ENCODE measurements at regions not wholly inside any gene's neighbourhood (a gene's known extent, or its start where the extent isn't known, plus 50 kb on each side); places are given as distances from the start of the nearest gene placed in this dataset.
"Not testable (repeated sequence)": the region's sequence is repeated elsewhere in the genome, so short reads cannot be mapped to it uniquely, and the experiment has no call there.

DNA sequence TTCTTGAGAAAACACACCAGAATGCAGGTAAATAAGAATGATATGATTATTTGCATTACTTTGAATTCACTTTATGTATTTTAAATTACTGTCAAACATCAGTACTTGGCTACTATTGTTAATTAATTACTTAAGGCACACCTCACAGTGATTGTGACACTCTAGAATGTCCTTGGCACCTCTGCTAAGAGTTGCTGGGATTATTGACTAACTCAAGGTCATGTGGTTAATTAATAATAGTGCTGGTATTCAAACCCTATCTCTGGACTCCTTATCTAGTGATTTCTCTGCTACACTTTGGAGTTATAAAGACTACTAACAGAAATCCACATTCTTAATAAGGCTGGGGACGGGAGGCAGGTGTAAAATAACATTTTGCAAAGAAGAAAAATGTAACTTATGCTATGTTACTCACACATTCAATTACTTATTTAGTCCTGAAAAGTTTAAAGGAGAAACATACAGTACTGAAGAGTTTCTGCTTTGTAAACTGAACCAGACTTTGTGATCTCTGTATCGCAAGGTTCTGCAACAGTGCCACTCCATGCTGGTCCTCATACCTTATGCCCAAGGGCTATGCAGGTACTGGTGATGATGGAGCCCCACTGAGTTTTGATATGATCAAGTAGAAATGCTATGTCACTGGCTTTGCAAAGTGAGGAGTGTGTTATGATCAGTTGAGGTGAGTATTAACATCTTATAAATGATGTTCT is 242.7 kb downstream of the MID1IP1 start:
- H3K4me3 ChIP-seq (ENCODE audit: low read length), result no peak overlapping the region
- no peak for TF ChIP-seq ZNF274 (IDR thresholded peaks at IDR 0.05; ENCODE audit: low read depth, low read length)

DNA sequence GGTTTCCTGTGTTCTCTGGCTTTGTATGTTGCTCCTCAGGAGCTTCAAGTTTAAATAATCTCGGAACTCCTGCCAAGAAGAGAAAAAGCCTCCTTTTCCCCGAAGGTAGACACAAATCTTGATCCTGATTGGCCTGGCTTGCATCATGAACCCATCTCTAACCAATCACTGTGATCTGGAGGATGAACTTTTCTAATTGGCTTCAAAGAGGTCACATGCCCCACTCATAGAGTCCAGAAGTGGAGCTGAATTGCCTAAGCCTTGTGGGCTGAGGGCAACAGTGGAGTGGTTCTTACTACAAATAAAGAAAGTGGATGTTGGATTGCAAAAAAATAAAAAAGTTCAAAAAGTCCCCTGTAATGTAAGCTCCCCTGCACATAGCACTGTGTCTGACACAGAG is 245.9 kb downstream of the MID1IP1 start:
- TF ChIP-seq ZNF274 (IDR thresholded peaks at IDR 0.05; ENCODE audit: low read depth, low read length), result no peak
- no peak overlapping the region for H3K4me3 ChIP-seq (ENCODE audit: low read length)

DNA sequence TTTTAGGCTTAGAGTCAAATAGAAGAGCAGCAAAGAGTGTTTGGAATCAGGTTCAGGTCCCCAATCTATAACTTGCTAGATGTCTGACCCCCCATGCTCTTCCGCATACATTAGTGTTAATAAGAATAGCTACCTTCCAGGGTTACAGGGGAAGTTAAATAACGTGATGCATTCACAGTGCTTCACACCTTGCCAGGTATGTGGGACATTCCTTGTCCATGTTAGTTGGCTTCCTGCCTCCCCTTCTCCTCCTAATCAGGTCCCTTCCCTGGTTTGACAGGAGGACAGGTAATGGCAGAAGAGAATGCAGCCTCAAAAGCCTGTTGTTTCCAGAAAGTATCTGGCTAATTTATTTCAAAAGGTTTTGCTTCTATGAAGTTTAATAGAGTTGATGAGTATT is 248.7 kb downstream of the MID1IP1 start:
- no peak for TF ChIP-seq ZNF274 (IDR thresholded peaks at IDR 0.05; ENCODE audit: low read depth, low read length)
- H3K4me3 ChIP-seq (ENCODE audit: low read length), result no peak overlapping the region

DNA sequence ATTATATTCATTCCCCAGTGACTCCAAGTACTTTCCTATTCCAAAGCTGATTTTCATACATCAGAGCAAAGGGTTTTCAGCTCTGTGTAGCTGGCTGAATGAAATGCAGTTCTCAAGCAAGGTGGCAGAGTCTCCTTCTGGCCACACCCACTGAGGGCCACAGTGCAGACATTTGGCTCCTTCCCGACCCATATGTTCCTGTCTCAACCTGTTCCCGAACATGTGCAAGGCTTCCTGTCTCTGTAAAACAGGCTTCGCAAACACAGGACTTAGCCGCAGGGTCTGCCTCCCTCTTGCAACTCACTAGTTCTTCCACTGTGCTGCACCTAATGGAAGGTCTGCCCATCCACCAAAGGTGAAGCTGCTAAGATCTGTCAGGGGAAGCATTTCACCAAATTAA is 249.2 kb downstream of the MID1IP1 start:
- no peak for TF ChIP-seq ZNF274 (IDR thresholded peaks at IDR 0.05; ENCODE audit: low read depth, low read length)
- H3K4me3 ChIP-seq (ENCODE audit: low read length), result no peak overlapping the region

DNA sequence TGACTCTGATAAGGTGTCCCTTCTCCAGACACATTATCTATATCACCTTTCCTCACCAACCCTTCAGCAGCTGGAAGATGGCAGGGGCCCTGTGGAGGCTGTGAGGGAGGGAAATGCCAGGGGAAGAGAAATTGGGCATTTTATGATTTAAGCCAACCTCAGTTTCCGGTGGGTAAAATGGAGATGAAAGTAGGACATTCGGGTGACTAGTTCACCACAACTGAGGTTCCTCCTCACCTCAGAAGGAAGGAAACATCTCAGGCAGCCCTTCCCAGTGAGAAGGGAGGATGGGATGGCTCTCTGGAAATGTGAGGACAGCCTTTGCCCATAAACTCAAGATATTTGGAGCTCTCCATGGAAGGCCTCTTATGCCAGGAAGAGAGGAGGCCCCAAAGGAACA is 251.5 kb downstream of the MID1IP1 start:
- no peak overlapping the region for H3K4me3 ChIP-seq (ENCODE audit: low read length)
- TF ChIP-seq ZNF274 (IDR thresholded peaks at IDR 0.05; ENCODE audit: low read depth, low read length), result no peak

DNA sequence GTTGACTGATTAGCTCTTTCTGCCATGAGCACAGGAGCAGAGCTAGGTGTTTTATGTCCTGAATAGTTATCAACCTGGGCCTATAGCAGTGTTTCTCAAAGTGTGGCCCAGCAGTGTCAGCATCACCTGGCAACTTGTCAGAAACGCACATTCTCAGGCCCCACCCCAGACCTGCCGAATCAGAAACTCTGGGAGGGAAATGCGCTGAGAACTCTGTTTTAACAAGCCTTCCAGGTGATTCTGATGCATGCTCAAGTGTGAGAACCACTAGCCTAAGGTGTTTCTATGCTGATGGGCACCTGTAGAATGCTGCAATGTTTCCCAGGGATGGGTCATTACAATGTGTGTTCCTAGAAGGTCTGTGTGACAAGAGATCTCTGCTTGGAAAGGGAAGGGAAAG is 257.5 kb downstream of the MID1IP1 start:
- no peak overlapping the region for H3K4me3 ChIP-seq (ENCODE audit: low read length)
- TF ChIP-seq ZNF274 (IDR thresholded peaks at IDR 0.05; ENCODE audit: low read depth, low read length), result no peak

DNA sequence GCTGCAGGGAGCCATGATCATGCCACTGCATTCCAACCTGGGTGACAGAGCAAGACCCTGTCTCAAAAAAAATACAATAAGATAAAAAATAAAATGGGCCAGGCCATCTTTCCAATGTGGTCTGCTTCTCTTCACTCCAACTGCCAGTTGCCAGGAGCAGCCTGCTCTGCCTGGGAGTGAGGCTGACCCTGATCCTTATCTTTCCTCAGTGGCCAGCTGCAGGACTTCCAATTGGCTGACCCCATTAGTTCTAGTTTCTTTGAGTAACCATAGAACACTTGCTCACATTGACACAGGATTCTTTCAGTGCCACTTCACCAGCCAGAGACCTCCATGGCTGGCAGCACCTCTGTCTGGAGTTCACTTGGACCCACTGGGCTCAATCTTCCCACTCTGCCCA is 258.6 kb downstream of the MID1IP1 start:
- TF ChIP-seq ZNF274 (IDR thresholded peaks at IDR 0.05; ENCODE audit: low read depth, low read length), result no peak
- no peak overlapping the region for H3K4me3 ChIP-seq (ENCODE audit: low read length)

DNA sequence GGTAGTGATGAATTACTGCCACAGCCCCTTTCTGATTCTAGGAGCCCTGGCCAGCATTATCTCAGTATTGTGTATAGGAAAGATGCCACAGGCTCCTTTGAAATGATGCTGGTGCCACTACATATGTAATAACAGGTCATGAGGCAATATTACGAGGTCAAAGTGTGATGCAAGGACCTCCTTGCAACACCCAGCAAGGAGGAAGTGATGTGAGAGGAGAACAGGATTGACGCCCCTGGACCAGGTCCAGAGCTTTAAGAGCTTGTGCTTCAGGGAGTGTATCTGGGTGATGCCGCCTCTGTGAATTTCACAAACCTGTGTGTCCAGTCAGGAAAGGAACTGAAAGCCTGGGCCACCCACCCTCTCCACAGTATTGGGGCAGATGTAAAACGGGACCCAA is 261.8 kb downstream of the MID1IP1 start:
- no peak overlapping the region for H3K4me3 ChIP-seq (ENCODE audit: low read length)
- no peak for TF ChIP-seq ZNF274 (IDR thresholded peaks at IDR 0.05; ENCODE audit: low read depth, low read length)

DNA sequence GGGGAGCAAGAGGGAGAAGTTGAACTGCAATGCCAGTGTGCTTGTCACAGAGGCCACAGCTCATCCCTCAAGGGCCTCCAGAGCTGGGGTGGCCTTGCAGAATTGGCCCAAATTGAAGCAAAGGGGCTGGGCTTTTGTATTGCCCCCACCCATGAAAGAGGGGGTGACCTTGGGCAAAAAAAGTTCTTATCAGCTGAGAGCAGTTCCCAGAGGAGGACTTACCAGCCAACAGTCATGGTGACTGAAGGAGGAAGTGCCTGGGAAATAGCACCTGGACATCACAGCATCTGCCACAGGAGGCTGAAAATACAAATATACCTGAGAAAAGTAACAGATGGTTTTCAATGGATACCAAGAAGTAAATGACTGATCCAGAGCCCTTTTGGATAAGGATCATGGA is 262.4 kb downstream of the MID1IP1 start:
- TF ChIP-seq ZNF274 (IDR thresholded peaks at IDR 0.05; ENCODE audit: low read depth, low read length), result no peak
- no peak overlapping the region for H3K4me3 ChIP-seq (ENCODE audit: low read length)

DNA sequence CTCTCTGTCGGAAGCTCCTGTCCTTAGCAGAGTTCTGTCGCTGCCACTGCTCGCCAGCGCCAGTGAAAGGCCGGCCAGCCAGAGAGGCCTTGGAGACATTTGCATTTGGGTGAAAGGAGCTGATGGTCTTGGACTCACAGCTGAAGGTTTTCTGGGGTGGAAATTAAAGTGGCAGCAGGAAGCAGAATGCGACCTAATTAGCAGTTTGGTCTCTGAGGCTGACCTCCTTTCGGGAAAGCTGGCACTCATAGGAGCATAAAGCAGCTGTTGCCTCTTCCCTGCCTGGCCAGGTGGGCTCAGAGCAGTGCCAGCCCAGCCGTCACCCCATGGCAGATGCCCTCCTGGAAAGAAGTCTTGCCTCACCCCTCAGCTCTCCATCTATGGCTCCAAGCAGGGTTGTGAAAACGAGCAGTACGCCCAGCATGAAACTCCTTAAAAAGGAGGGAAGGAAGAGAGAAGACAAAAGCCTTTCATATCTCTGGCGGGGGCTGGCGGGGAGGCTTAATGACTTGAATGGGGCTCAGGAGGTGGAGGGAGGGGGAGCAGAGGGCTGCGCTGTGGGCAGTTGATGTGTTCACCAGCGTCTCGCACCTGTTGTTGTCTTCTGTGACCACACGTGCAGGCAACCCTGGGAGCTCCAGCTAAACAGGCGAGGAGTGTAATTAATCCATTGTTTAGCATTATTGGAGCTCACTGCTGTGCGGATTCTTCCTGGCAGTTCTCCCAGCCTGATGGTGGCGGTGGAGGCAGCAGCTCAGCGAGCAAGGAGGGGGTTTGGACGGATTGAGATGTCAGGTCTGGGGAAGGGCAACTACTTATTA is 264.0 kb downstream of the MID1IP1 start:
- TF ChIP-seq ZNF274 (IDR thresholded peaks at IDR 0.05; ENCODE audit: low read depth, low read length), result no peak
- no peak overlapping the region for H3K4me3 ChIP-seq (ENCODE audit: low read length)

DNA sequence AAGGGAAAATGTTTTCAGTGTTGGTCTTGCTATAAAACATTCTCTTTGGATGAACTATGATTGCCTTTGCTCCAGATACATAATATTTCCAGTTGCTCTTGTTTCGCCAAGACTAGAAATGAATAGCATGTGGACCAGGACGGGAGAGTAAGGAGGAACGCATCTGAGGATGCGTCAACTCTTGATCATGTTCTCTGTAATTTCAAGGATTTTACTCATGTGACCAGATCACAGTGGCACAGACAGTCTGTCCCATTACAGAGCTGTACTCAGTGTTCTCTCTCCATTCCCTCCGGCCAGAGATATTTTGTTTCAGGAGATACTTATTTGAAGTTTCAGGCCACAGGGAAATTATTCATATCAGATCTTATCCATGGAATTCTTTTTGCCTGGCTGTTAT is 266.6 kb downstream of the MID1IP1 start:
- no peak for TF ChIP-seq ZNF274 (IDR thresholded peaks at IDR 0.05; ENCODE audit: low read depth, low read length)
- no peak overlapping the region for H3K4me3 ChIP-seq (ENCODE audit: low read length)

DNA sequence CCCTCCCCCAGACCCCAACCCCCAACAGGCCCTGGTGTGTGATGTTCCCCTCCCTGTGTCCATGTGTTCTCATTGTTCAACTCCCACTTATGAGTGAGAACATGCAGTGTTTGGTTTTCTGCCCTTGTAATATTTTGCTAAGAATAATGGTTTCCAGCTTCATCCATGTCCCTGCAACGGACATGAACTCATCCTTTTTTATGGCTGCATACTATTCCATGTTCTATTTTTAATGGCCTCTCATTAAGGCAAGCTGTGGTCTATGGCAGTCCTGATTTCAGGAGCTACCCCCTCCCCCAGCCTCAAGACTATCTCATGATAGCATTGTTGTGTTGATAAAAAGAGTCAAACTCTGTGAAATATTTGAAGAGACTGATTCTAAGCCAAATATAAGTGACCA is 267.4 kb downstream of the MID1IP1 start:
- not testable (repeated sequence) for H3K4me3 ChIP-seq (ENCODE audit: low read length)

DNA sequence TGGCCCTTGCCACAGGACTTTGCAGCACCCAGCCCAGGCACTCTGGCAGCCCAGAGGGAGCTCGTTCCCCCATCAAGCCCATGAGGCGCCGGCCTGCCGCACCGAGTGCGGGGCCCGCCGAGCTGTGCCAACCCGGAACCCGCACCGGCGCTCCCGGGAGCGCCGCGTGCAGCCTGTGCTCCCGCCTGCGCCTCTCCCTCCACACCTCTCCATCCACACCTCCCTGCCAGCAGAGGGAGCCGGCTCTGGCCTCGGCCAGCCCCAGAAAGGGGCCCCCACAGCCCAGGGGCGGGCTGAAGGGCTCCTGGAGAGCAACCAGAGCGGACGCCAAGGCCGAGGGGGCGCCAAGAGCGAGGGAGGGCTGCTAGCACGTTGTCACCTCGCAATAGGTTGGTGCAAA is 268.8 kb downstream of the MID1IP1 start:
- H3K4me3 ChIP-seq (ENCODE audit: low read length), result no peak overlapping the region
- no peak for TF ChIP-seq ZNF274 (IDR thresholded peaks at IDR 0.05; ENCODE audit: low read depth, low read length)

DNA sequence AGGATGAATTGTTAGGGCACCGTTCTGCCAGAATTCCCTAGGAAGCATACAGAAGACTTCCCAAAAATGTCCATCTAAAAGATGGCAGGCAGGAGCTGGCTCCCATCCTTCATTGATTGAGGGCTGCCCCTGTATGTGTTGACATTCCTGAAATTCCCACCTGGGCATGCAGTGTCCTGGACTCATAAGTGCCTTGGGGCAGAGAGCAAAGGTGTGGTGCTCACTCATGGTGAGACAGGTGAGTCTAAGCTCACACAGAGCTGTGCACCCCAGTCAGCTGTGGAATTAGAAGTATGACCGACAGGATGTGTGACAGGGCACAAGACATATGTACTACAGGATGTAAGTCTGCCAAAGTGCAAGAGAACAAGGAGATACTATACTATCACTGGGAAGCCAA is 271.9 kb downstream of the MID1IP1 start:
- no peak overlapping the region for H3K4me3 ChIP-seq (ENCODE audit: low read length)
- no peak for TF ChIP-seq ZNF274 (IDR thresholded peaks at IDR 0.05; ENCODE audit: low read depth, low read length)

DNA sequence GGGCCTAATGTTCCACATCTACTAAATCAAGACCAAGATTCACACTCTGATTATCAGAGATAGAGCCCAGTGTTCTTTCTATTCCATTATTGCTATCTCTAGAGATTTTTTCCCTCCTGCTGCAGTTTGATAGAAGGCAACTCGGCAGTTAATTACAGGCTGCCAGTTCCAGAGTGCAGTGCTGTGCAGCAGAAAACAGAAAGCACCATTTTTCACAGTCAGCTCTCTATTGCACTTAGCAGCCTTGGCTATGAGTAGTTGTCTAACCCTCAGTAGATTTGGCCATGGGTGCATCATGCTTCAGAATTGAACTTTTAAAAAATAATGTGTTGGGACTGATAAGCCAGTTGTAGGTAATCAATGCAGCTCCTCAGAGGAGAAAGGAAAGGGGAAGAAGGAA is 295.3 kb downstream of the MID1IP1 start:
- TF ChIP-seq ZNF274 (IDR thresholded peaks at IDR 0.05; ENCODE audit: low read depth, low read length), result no peak
- no peak overlapping the region for H3K4me3 ChIP-seq (ENCODE audit: low read length)
